Amygdala (tissue), 56 donors: ENCODE measurements at regions not wholly inside any gene's neighbourhood (a gene's known extent, or its start where the extent isn't known, plus 50 kb on each side); places are given as distances from the start of the nearest gene placed in this dataset.
"Not testable (repeated sequence)": the region's sequence is repeated elsewhere in the genome, so short reads cannot be mapped to it uniquely, and the experiment has no call there.

Experiments used
- DNase-seq, 56 donors: peaks; one replicate each; lab custom pipeline; 2025; lab: John Stamatoyannopoulos, UW

- DNase-seq = no peak
Observed at GRCh38 chr7:136138991-136139390, 161.8 kb upstream of the MTPN start.

GRCh38 chr7:136136906-136137454 lies 159.8 kb upstream of the MTPN start:
- no peak for DNase-seq

- no peak for DNase-seq
Observed at GRCh38 chr7:136134503-136134902, 157.3 kb upstream of the MTPN start.

GRCh38 chr7:136133551-136133950 lies 156.4 kb upstream of the MTPN start:
- no peak for DNase-seq

GRCh38 chr7:136131304-136131630 lies 154.1 kb upstream of the MTPN start:
- no peak for DNase-seq

- DNase-seq = no peak
Observed at GRCh38 chr7:136130511-136131303, 153.5 kb upstream of the MTPN start.

- DNase-seq = no peak
Observed at GRCh38 chr7:136128050-136128449, 150.9 kb upstream of the MTPN start.

GRCh38 chr7:136123352-136123751 lies 146.2 kb upstream of the MTPN start:
- DNase-seq = no peak

GRCh38 chr7:136122026-136122425 lies 144.9 kb upstream of the MTPN start:
- DNase-seq = no peak

GRCh38 chr7:136117539-136117938 lies 140.4 kb upstream of the MTPN start:
- no peak for DNase-seq

- no peak for DNase-seq
Observed at GRCh38 chr7:136116186-136116585, 139.0 kb upstream of the MTPN start.

- DNase-seq = peak in 4 of 56 donors; percentile 4 to 30 (median 16)
Observed at GRCh38 chr7:136114966-136115762, 138.0 kb upstream of the MTPN start.

- not testable (repeated sequence) for DNase-seq
Observed at GRCh38 chr7:136114467-136114866, 137.3 kb upstream of the MTPN start.

- not testable (repeated sequence) for DNase-seq
Observed at GRCh38 chr7:136109037-136109436, 131.9 kb upstream of the MTPN start.

GRCh38 chr7:136105191-136105590 lies 128.0 kb upstream of the MTPN start:
- no peak for DNase-seq

GRCh38 chr7:136104269-136104603 lies 127.1 kb upstream of the MTPN start:
- no peak for DNase-seq

- DNase-seq = no peak
Observed at GRCh38 chr7:136103545-136104268, 126.5 kb upstream of the MTPN start.

- no peak for DNase-seq
Observed at GRCh38 chr7:136102881-136103280, 125.7 kb upstream of the MTPN start.

GRCh38 chr7:136092714-136093113 lies 115.6 kb upstream of the MTPN start:
- DNase-seq = not testable (repeated sequence)

- no peak for DNase-seq
Observed at GRCh38 chr7:136087881-136088280, 110.7 kb upstream of the MTPN start.

GRCh38 chr7:136086712-136087111 lies 109.6 kb upstream of the MTPN start:
- peak in 54 of 56 donors; percentile 2 to 89 (median 42) for DNase-seq
